Lung (tissue), 11 donors: ENCODE measurements at regions not wholly inside any gene's neighbourhood (a gene's known extent, or its start where the extent isn't known, plus 50 kb on each side); places are given as distances from the start of the nearest gene placed in this dataset.

Experiments
- ATAC-seq: fragments of 200-7000 bp; cut with Tn5 transposase; one replicate; pipeline ENCODE4 v1.9.1; 2020; ENCODE audit warnings: moderate number of reproducible peaks; ENCODE audit not compliant: insufficient read depth, low FRiP score
- DNase-seq, 3 donors: peaks; one replicate each; pipeline ENCODE4 v3.0.0-alpha.2; 2013 to 2017
- H3K27ac ChIP-seq, 2 donors: one replicate each; pipeline ENCODE4 v1.5.1; 2013; ENCODE audit warnings: mild to moderate bottlenecking in 2 of 2, moderate library complexity in 2 of 2, control low read depth in 1 of 2, inconsistent platforms in 1 of 2, low read depth in 1 of 2, low read length in 1 of 2
- H3K27me3 ChIP-seq, 3 donors: one replicate each; pipeline ENCODE4 v1.5.1; 2013; ENCODE audit warnings: low read length in 2 of 3; ENCODE audit not compliant: control insufficient read depth in 3 of 3, insufficient read depth in 3 of 3
- H3K36me3 ChIP-seq, 4 donors: one replicate each; pipeline ENCODE4 v1.5.1; 2013; ENCODE audit warnings: low read length in 4 of 4, mild to moderate bottlenecking in 1 of 4, moderate library complexity in 1 of 4; ENCODE audit not compliant: control insufficient read depth in 4 of 4, insufficient read depth in 4 of 4
- H3K4me1 ChIP-seq, 5 donors: one replicate each; pipeline ENCODE4 v1.5.1; 2013; ENCODE audit warnings: low read length in 5 of 5, mild to moderate bottlenecking in 2 of 5, moderate library complexity in 1 of 5; ENCODE audit not compliant: control insufficient read depth in 5 of 5, insufficient read depth in 5 of 5
- H3K4me3 ChIP-seq: one replicate; pipeline ENCODE4 v1.5.1; 2013; ENCODE audit warnings: mild to moderate bottlenecking, control low read depth, moderate library complexity
- H3K9ac ChIP-seq, 2 donors: one replicate each; pipeline ENCODE4 v1.5.1; 2013; ENCODE audit warnings: low read length in 2 of 2, control low read depth in 1 of 2; ENCODE audit not compliant: insufficient read depth in 1 of 2
- H3K9me3 ChIP-seq, 4 donors: one replicate each; pipeline ENCODE4 v1.5.1; 2013; ENCODE audit warnings: low read length in 3 of 4, mild to moderate bottlenecking in 1 of 4, moderate library complexity in 1 of 4; ENCODE audit not compliant: control insufficient read depth in 4 of 4, insufficient read depth in 3 of 4
- CTCF ChIP-seq: IDR thresholded peaks from 2 replicates; pipeline ENCODE4 v1.5.1; 2012; ENCODE audit warnings: mild to moderate bottlenecking; ENCODE audit errors: control extremely low read depth, extremely low read depth
- WGBS, 2 donors: extraction: QIAGEN DNeasy Blood & Tissue Kit; methylation state at CpG; one replicate each; pipeline ENCODE4 v1.1.7; 2013; 5-methylcytosine and 5-hydroxymethylcytosine counted together
- donor health status: control.
- donor health status: control.
- donor health status: Bipolar disorder and iron deficiency.
- donor health status: healthy.
- donor health status: DM: yes; HTN: yes; CAD: no.

GRCh38 chr21:14688936-14689335 is 142.8 kb upstream of the SAMSN1 start:
- H3K9ac ChIP-seq = no peak overlapping the region
- ATAC-seq (no peak), DNase-seq (peak; percentile 24 to 56 (median 45))
- no peaks in the 10 kb centered on the region for H3K4me1 ChIP-seq
- H3K4me3 ChIP-seq = no peak overlapping the region
- 72 to 88% methylated on average over 3 of the region's 3 CpGs for WGBS, 2 donors
- no peak overlapping the region for H3K27ac ChIP-seq
- TF ChIP-seq CTCF = no peak
- no peaks in the 10 kb centered on the region for H3K36me3 ChIP-seq
- peaks cover 0 to 55% (median 0%) of the 10 kb centered on the region in 3 donors for H3K27me3 ChIP-seq
- H3K9me3 ChIP-seq = peaks cover 0 to 1% (median 0%) of the 10 kb centered on the region in 4 donors

- H3K27me3 ChIP-seq = peaks cover 0 to 55% (median 0%) of the 10 kb centered on the region in 3 donors
- no peaks in the 10 kb centered on the region for H3K36me3 ChIP-seq
- H3K9ac ChIP-seq = no peak overlapping the region
- H3K4me3 ChIP-seq = no peak overlapping the region
- 86 to 99% methylated on average over 3 of the region's 3 CpGs for WGBS, 2 donors
- no peaks in the 10 kb centered on the region for H3K4me1 ChIP-seq
- no peak for DNase-seq
- ATAC-seq = no peak
- H3K27ac ChIP-seq = no peak overlapping the region
- no peak for TF ChIP-seq CTCF
- peaks cover 0 to 1% (median 0%) of the 10 kb centered on the region in 4 donors for H3K9me3 ChIP-seq
Measured at GRCh38 chr21:14688412-14688811, 142.3 kb upstream of the SAMSN1 start.

- no peak overlapping the region for H3K27ac ChIP-seq
- peaks cover 0 to 1% (median 0%) of the 10 kb centered on the region in 4 donors for H3K9me3 ChIP-seq
- no peak for DNase-seq
- no peak overlapping the region for H3K9ac ChIP-seq
- no peak for ATAC-seq
- peaks cover 0 to 62% (median 0%) of the 10 kb centered on the region in 3 donors for H3K27me3 ChIP-seq
- H3K36me3 ChIP-seq = no peaks in the 10 kb centered on the region
- no peak for TF ChIP-seq CTCF
- H3K4me1 ChIP-seq = no peaks in the 10 kb centered on the region
- H3K4me3 ChIP-seq = no peak overlapping the region
Measured at GRCh38 chr21:14687268-14687625, 141.1 kb upstream of the SAMSN1 start.
